ENCODE measurements at regions not wholly inside any gene's neighbourhood (a gene's known extent, or its start where the extent isn't known, plus 50 kb on each side); places are given as distances from the start of the nearest gene placed in this dataset.

- no peak for DNase-seq (ENCODE audit: low read depth)
- H3K4me3 ChIP-seq (ENCODE audit: low read depth, low read length), result no peak overlapping the region
- TF ChIP-seq CTCF (conservative IDR thresholded peaks at IDR 0.05; ENCODE audit: low read depth, low read length), result no peak
Observed at GRCh38 chr15:96409215-96410138, 79.0 kb downstream of the NR2F2 start.

GRCh38 chr15:96410175-96411055 lies 79.9 kb downstream of the NR2F2 start:
- no peak overlapping the region for H3K4me3 ChIP-seq (ENCODE audit: low read depth, low read length)
- no peak for TF ChIP-seq CTCF (conservative IDR thresholded peaks at IDR 0.05; ENCODE audit: low read depth, low read length)
- DNase-seq (ENCODE audit: low read depth), result no peak

- no peak for DNase-seq (ENCODE audit: low read depth)
- H3K4me3 ChIP-seq (ENCODE audit: low read depth, low read length), result no peak overlapping the region
- TF ChIP-seq CTCF (conservative IDR thresholded peaks at IDR 0.05; ENCODE audit: low read depth, low read length), result no peak
Observed at GRCh38 chr15:96411056-96412031, 80.8 kb downstream of the NR2F2 start.

- H3K4me3 ChIP-seq (ENCODE audit: low read depth, low read length), result no peak overlapping the region
- DNase-seq (ENCODE audit: low read depth), result no peak
- TF ChIP-seq CTCF (conservative IDR thresholded peaks at IDR 0.05; ENCODE audit: low read depth, low read length), result no peak
Observed at GRCh38 chr15:96412045-96412905, 81.8 kb downstream of the NR2F2 start.

- no peak overlapping the region for H3K4me3 ChIP-seq (ENCODE audit: low read depth, low read length)
- DNase-seq (ENCODE audit: low read depth), result no peak
- TF ChIP-seq CTCF (conservative IDR thresholded peaks at IDR 0.05; ENCODE audit: low read depth, low read length), result no peak
Observed at GRCh38 chr15:96412906-96413231, 82.4 kb downstream of the NR2F2 start.

GRCh38 chr15:96413657-96414056 lies 83.2 kb downstream of the NR2F2 start:
- no peak overlapping the region for H3K4me3 ChIP-seq (ENCODE audit: low read depth, low read length)
- no peak for TF ChIP-seq CTCF (conservative IDR thresholded peaks at IDR 0.05; ENCODE audit: low read depth, low read length)

More at GRCh38 chr15:96413657-96414056, 83.2 kb downstream of the NR2F2 start:
- DNase-seq (ENCODE audit: low read depth), result no peak
